Muscle of back (tissue), 3 donors: ENCODE measurements at regions not wholly inside any gene's neighbourhood (a gene's known extent, or its start where the extent isn't known, plus 50 kb on each side); places are given as distances from the start of the nearest gene placed in this dataset.

Source experiments
- DNase-seq, 3 donors: peaks; one replicate each; pipeline versions ENCODE4 v3.0.0 to v3.0.0-alpha.2; 2013

DNA sequence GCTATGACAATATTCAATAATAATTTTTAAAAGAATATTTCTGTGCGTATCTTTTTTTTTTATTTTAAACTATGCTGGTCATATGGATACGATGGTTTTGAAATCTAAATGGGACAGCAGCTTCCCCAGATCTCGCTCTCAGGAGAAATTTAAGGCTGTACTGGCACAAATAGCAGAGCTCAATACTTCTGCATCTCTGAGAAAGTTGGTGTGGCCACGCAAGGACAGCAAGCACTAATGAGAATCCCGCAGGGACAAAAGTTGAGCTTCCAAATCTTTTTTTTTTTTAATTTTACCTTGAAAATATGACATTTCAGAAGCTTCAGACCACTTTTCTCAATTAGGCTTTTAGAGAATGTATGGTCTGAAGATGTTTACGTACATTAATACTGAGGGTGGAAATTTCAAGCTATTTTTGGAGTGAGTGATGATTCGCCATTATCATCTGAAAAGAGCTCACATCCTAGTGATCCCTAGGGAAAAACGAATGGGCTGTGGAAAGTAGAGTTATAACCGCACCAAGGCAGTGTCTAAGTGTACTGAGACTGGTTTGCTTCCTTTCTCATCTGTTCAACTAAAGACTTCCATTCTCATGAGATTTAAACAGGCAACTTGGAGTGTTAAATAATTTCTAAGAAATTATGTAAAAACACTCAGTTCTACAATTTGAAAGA, 840.0 kb downstream of the C6orf118 start:
- no peak for DNase-seq

- no peak for DNase-seq
Observed at GRCh38 chr6:164455835-164456234, 853.6 kb downstream of the C6orf118 start.

- no peak for DNase-seq
Observed at GRCh38 chr6:164453835-164454234, 855.6 kb downstream of the C6orf118 start.

DNA sequence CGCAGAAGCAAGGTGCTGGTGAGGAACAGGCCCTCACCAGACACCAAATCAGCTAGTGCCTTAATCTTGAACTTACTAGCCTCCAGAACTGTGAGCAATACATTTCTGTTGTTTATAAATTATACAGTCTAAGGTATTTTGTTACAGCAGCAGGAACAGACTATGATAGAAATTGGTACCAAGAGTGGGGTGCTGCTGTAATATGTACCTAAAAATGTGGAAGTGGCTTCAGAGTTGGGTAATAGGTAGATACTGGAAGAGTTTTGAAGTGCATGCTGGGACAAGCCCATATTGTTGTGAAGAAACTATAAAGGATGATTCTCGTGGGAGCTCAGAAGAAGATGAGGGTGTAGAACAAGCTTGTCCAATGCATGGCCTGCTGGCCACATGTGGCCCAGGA, 866.8 kb downstream of the C6orf118 start:
- DNase-seq = no peak

GRCh38 chr6:164439331-164439730, 870.1 kb downstream of the C6orf118 start:
- no peak for DNase-seq

DNA sequence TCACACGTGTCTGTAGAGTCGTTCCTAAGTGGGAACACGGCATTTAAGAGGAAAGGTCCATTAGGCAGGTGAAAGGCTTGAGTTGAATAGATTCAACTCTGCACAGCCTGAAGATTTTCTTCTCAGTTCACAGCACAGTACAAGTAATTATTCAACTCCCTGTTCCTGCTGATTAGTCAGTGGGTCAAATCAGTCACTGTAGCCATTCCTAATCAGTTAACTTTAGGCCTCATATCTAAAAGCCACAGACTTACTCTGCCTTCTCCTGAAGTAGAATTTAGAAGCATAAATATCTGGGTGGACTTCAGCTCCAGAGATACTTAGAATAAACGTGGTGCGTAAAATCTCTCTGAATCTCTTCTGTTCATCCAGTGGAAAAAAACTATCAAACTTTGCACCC, 872.4 kb downstream of the C6orf118 start:
- no peak for DNase-seq

DNA sequence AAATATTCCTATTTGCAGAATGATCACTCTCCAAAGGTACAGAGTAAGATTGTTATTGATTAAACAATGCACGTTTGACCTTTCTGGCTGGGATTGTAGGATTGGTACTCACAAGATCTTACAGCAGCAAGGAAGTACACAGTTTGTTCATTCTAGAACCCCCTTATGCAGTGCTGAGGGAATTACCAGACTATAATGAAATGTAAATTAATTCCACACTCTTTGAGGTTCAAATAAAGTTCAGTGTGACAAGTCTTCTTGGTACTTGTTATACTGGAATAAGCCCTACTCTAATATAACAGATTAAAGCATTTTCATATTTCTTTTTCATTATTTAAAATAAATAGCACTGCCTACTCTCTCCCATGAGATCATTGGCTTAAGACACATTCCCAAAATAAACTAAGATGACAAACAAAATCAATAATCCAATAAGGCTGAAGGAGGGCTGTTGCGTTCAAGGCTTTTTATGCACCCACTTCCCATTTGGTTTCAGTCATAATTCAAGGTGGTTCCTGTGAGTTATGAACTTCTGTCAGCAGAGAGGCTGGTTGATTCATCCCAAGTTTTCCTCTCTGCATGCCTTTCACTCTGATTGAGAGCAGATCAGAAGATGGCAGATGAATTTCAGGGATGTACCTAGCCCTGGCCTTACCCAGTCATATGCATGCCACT, 881.5 kb downstream of the C6orf118 start:
- no peak for DNase-seq

GRCh38 chr6:164424489-164424888, 884.9 kb downstream of the C6orf118 start:
- DNase-seq = no peak

DNA sequence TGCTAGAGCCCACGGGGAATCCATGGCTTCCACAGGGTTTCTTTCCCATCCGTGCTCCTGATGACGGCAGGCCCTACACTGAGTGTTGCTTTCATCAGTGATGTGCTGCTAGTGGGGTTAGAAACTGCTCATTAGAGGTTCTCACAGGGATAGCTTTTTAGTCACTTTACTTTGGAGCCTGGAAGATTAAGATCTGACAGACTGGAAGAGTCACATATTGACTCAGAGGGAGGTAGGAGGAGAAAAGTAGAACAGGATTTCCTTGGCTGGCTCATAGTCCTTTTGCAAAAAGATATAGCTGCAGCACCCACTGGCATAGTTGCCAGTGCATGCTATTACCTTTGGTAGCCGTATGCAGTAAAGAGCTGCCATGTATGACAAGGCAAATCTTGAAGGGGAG, 890.3 kb downstream of the C6orf118 start:
- DNase-seq = no peak

- DNase-seq = no peak
Observed at GRCh38 chr6:164418262-164418588, 891.2 kb downstream of the C6orf118 start.

DNA sequence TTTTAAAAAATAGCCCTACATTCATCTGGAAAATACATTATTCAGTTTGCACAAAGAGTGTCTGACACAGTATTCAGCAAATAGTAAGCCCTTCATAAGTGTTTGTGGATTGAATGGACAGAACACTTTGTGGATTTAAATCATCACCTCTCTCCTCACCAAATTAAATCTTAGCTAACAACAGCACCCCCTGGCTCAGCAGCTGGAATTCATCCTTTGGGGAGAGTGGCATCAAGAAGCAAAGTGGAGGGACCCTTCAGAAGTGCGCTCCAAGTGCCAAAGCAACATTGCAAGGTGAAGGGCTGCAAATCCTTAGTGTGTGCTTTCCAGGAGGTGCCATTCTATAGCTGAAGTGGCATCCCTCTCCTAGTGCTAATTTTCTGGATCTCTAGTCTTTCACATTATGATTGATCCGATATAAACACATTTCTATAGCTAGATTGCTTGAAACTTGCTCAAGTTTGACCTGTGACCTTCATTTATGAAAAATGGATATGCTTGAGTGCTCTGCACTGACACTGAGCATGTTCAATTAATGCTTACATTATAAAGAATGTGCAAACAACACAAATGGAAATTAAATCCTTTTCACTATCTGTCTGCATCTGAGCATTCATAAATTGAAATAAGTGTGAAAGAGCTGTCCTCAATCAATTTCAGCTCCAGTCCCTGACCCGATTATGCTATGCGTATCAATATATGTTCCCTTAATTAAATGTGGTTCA, 891.7 kb downstream of the C6orf118 start:
- no peak for DNase-seq

- DNase-seq = peak in 1 of 3 donors; percentile 23
Observed at GRCh38 chr6:164415832-164416563, 893.4 kb downstream of the C6orf118 start.

- no peak for DNase-seq
Observed at GRCh38 chr6:164414695-164415094, 894.7 kb downstream of the C6orf118 start.

DNA sequence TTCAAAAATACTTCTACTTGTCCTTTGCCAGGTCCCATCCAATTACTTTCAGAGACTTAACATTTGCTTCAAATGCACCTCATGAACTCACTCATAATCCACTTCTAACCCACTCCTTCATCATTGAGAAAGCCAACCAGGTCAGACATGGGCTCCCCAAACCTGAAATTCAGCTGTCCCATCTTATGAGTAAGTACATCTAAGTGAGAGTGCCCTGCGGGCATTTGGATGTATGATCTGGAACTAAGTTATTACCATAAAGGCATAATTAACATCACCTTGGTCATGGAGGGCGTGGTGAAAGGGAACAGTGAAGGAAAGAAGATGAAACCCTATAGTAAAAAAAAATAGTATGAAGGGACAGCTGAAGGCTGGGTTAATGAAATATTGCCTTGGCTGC, 896.8 kb downstream of the C6orf118 start:
- no peak for DNase-seq

DNA sequence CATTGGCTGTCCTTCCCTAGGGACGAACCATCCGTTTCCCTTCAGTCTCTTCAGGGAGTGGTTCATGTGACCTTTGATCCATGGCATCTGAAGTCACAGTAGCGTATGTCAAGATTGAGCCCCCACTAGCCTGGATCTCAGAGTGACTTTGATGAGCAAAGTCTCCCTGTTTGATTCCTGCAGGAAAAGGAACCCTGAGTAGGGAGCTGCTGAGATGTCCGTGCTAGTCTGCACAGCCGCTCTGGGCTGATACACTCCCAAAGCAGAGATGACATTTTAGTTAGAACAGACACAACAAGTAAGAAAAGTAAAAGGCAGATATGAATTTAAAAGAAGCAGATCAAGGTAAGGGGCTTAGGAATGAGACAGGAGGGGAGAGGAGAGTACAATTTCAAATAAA, 899.4 kb downstream of the C6orf118 start:
- no peak for DNase-seq

DNA sequence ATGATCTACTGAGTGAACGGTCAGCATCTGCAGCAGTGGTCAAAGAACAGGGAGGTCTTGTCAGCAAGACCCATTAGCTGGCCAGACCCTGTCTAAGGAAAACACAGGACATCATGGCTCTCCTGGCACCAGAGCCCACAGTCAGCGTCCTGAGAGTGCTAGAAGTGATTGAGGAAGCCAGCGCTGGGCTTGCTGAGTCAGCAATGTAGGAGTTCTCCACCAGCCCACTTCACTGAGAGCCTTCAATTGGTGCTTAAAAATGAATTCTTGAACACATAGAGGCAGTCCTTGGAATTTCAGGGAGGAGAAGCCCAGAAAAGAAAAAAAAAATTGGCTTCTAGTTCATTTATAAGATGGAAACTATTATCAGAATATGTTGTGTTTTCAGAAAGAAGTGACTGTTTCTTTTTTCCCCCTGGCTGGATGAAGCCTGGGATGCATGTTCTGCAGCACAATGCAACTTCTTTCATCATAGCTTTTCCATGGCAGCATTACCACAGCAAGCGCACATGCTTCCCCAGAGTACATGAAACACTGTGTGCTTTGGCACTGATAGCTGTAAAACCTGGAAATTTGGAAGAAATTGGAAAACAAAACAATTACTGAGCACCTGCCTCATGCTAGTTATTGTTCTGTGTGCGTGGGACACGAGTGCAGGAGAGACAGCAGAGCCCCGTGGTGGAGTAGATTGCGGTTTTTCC, 899.9 kb downstream of the C6orf118 start:
- peak in 1 of 3 donors; percentile 30 for DNase-seq

DNA sequence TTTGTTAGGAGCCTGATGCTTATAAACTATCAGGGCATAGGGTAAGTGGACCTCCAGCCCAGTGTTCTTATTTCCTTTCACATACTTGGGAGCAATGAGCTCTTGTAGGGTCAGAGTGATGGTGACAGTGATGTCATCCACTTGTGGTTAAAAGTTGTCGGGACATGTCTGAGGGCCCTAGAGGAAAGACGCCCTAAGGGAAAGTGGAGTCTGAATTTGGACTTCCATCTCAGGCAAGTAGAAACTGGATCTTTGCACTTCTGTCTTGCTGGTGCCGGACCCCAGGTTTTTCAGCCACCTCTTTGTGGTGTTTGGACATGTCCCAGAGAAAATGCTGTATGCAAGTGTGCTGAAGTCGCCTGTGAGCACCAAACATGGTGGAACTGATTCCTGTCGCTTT, 900.5 kb downstream of the C6orf118 start:
- no peak for DNase-seq

GRCh38 chr6:164404812-164405488, 904.5 kb downstream of the C6orf118 start:
- DNase-seq = no peak

GRCh38 chr6:164401871-164402270, 907.5 kb downstream of the C6orf118 start:
- no peak for DNase-seq

DNA sequence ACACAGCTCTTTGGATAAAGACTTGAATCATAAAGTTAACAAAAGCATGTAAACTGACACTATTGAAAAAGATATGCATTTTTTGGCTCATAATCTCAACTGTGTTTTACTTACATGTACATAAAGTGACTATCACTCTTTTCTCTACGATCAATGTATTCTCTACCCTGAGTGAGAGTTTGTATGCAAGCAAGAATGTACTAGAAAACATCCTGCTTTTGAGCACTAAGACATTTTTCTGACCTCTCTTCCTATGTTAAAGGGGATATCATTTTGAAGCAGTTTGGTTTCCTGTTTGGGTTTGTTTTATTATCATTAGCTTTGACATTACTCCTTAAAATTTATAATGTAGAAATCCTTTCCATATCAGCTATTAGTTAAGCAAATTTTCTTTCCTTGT, 910.8 kb downstream of the C6orf118 start:
- no peak for DNase-seq
